Brain microvascular endothelial cell (primary cell): ENCODE measurements at regions not wholly inside any gene's neighbourhood (a gene's known extent, or its start where the extent isn't known, plus 50 kb on each side); places are given as distances from the start of the nearest gene placed in this dataset.
A peak's percentile ranks its signal among the peaks of the same experiment; 100 is the strongest.

Experiments
- DNase-seq: peaks from one replicate; pipeline ENCODE4 v3.0.0-alpha.2; 2020
- H3K27ac ChIP-seq: fragments of 250-450 bp; sonication (Bioruptor Pico); 2 replicates; pipeline ENCODE4 v1.5.1; 2020; ENCODE audit warnings: mild to moderate bottlenecking, moderate library complexity
- H3K27me3 ChIP-seq: fragments of 250-450 bp; sonication (Bioruptor Pico); replicated peaks from 2 replicates; pipeline ENCODE4 v1.5.1; 2020; ENCODE audit warnings: mild to moderate bottlenecking
- H3K36me3 ChIP-seq: fragments of 250-450 bp; sonication (Bioruptor Pico); replicated peaks from 2 replicates; pipeline ENCODE4 v1.5.1; 2020; ENCODE audit warnings: mild to moderate bottlenecking
- H3K4me3 ChIP-seq: 2 replicates; pipeline ENCODE4 v1.5.1; 2011; ENCODE audit warnings: low read depth, mild to moderate bottlenecking, control low read depth, low read length, moderate library complexity
- CTCF ChIP-seq: IDR thresholded peaks from 2 replicates; pipeline ENCODE4 v1.5.1; 2011; ENCODE audit warnings: low read depth, mild to moderate bottlenecking, moderate library complexity, low read length, control low read depth, inconsistent platforms; ENCODE audit errors: missing control alignments
- in situ Hi-C: cut with HindIII; loops from 2 replicates; pipeline ENCODE4 v1.10.0; 2017; ENCODE audit warnings: low sequenced_read_pairs, low pct_ligation_motif_present

DNA sequence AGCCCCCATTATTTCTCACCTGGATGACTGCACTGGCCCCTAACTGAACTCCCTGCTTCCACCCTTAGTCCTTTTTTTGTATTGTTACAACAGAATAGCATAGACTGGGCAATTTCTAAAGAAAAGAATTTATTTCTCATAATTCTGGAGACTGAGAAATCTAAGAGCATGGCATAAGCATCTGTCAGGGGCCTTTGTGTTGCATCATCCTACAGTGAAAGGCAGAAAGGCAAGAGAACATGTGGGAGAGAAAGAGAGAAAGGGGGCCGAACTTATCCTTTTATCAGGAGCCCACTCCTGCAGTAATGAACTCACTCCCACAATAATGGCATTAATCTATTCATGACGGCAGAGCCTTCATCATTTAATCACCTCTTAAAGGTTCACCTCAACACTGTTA, 122.1 kb downstream of the EFNB1 start:
- H3K4me3 ChIP-seq, result no peak overlapping the region
- no peak overlapping the region for H3K27ac ChIP-seq
- in situ Hi-C loops, result no loop called here
- no peaks in the 10 kb centered on the region for H3K36me3 ChIP-seq
- no peaks in the 10 kb centered on the region for H3K27me3 ChIP-seq
- no peak for TF ChIP-seq CTCF
- no peak for DNase-seq

DNA sequence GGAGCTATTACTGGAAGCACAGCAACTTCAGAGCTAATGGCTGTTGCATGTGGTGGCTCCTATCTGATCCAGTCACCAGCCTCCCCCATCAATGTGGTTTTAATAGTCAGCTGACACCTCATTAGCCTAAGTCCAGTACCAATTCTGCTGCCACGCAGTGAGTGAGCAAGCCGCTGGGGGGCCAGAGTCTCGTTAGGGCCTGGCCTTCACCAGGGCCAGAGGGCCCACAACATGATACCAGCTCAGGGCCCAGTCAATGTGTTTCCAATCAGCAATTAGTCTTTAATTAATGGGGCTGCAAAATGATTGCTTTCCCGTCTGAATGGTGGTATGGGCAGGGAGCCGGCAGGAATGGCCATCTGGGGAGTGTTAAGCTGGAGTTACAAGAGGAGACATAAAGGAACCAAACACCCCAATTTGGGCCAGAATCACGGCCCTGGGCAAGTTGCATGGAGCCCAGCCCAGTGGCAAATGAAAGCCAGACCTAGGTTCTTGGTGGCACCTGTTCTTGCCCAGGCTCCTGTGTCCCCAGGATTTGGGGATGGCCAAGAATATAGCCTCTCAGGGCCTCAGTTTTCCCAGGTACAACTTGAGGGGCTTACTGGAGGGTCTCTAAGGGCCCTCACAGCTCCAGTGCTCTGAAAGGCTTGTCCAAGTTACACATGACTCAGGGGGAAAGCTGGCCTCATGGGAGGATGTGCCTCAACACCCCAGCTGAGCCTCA, 119.2 kb downstream of the EFNB1 start:
- Histone ChIP-seq H3K36me3 (no peaks in the 10 kb centered on the region), H3K4me3 (no peak overlapping the region), H3K27ac (no peak overlapping the region), H3K27me3 (no peaks in the 10 kb centered on the region)
- no peak for TF ChIP-seq CTCF
- DNase-seq, result no peak
- in situ Hi-C loops, result no loop called here

- DNase-seq, result peak; percentile 47
- peak; percentile 62 for TF ChIP-seq CTCF
- Histone ChIP-seq H3K36me3 (no peaks in the 10 kb centered on the region), H3K4me3 (no peak overlapping the region), H3K27ac (peak overlapping the region; percentile 69), H3K27me3 (no peaks in the 10 kb centered on the region)
- in situ Hi-C loops, result no loop called here
Observed at GRCh38 chrX:68945603-68946228, 116.9 kb downstream of the EFNB1 start.

DNA sequence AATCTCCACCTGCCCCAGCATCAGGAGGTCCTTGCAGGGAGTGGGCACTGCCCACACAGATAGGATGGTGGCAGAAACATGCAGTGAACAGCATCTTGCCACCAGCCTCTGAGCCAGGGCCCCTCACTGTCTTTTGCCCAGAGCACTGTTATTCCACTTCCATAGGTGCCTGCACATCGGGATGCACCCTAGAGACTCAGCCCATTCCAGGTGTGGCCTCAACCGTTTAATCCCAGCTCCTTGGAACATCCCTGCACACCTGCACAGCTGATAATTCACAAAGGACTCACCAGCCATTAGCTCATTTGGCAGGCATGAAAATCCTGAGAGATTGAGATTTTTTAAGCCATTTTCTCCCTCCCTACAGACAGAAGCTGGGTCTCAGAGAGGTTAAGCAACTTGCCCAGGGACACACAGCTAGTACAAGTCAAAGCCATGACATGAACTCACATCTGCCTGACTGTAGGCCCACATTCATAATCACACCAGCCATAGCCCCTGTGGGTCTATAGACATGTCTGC, 116.3 kb downstream of the EFNB1 start:
- Histone ChIP-seq H3K36me3 (no peaks in the 10 kb centered on the region), H3K27ac (peak overlapping the region; percentile 69), H3K4me3 (no peak overlapping the region), H3K27me3 (no peaks in the 10 kb centered on the region)
- no peak for DNase-seq
- in situ Hi-C loops, result no loop called here
- no peak for TF ChIP-seq CTCF

DNA sequence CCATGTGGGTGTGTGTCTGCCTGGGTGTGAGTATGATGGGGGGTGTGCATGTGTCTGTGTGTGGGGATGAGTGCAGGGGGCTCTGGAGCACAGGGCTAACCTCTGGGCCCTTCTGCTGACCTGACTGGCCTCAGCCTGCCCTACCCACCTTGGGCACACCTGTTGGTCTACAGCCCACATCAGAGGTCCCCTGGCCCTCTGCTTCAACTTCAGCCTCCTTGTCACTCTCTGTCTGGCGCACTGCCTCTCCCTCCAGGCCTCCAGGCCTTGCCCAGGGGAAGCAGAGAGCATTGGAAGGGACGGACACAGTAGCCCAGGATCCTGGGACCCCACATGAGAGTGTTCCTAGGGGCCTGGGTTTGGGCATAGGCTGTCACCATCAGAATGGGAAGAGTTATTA, 115.4 kb downstream of the EFNB1 start:
- Histone ChIP-seq H3K4me3 (no peak overlapping the region), H3K27ac (no peak overlapping the region), H3K36me3 (no peaks in the 10 kb centered on the region), H3K27me3 (no peaks in the 10 kb centered on the region)
- DNase-seq, result no peak
- no peak for TF ChIP-seq CTCF
- in situ Hi-C loops, result no loop called here

GRCh38 chrX:68942840-68943239, 114.0 kb downstream of the EFNB1 start:
- no peak for TF ChIP-seq CTCF
- H3K27ac ChIP-seq, result no peak overlapping the region
- in situ Hi-C loops, result no loop called here
- H3K36me3 ChIP-seq, result no peaks in the 10 kb centered on the region
- no peak overlapping the region for H3K4me3 ChIP-seq
- no peak for DNase-seq
- H3K27me3 ChIP-seq, result no peaks in the 10 kb centered on the region
